Memory B cell (primary cell): ENCODE measurements at regions not wholly inside any gene's neighbourhood (a gene's known extent, or its start where the extent isn't known, plus 50 kb on each side); places are given as distances from the start of the nearest gene placed in this dataset.
"Not testable (repeated sequence)": the region's sequence is repeated elsewhere in the genome, so short reads cannot be mapped to it uniquely, and the experiment has no call there.

Experiments
- ATAC-seq: fragments of 150-1000 bp; cut with Tn5 transposase; 2 replicates; pipeline ENCODE4 v1.10.0; 2021; ENCODE audit warnings: low read depth, mild to moderate bottlenecking, moderate library complexity
- DNase-seq, 2 donors: peaks; one replicate each; pipeline ENCODE4 v3.0.0; 2022; ENCODE audit warnings: low spot score in 2 of 2
- H3K27ac Mint-ChIP-seq: one replicate; pipeline ENCODE4 v1.8.0; 2022; ENCODE audit warnings: mild to moderate bottlenecking, moderate library complexity, mixed read lengths
- H3K27me3 Mint-ChIP-seq: one replicate; pipeline ENCODE4 v1.8.0; 2022; ENCODE audit warnings: mixed read lengths
- H3K36me3 Mint-ChIP-seq: one replicate; pipeline ENCODE4 v1.8.0; 2022; ENCODE audit warnings: mild to moderate bottlenecking, mixed read lengths
- H3K4me1 Mint-ChIP-seq: one replicate; pipeline ENCODE4 v1.8.0; 2022; ENCODE audit warnings: mixed read lengths
- H3K4me3 Mint-ChIP-seq: one replicate; pipeline ENCODE4 v1.8.0; 2022; ENCODE audit warnings: mild to moderate bottlenecking, moderate library complexity, mixed read lengths
- H3K9me3 Mint-ChIP-seq: one replicate; pipeline ENCODE4 v1.8.0; 2022; ENCODE audit warnings: mixed read lengths

GRCh38 chr9:95587021-95587964, 70.5 kb upstream of the PTCH1 start:
- H3K9me3 Mint-ChIP-seq = no peaks in the 10 kb centered on the region
- no peak overlapping the region for H3K27ac Mint-ChIP-seq
- H3K4me1 Mint-ChIP-seq = no peaks in the 10 kb centered on the region
- H3K4me3 Mint-ChIP-seq = no peak overlapping the region
- DNase-seq (no peak), ATAC-seq (no peak)
- no peaks in the 10 kb centered on the region for H3K36me3 Mint-ChIP-seq
- peaks cover 11% of the 10 kb centered on the region for H3K27me3 Mint-ChIP-seq

GRCh38 chr9:95586326-95586725, 69.6 kb upstream of the PTCH1 start:
- no peaks in the 10 kb centered on the region for H3K9me3 Mint-ChIP-seq

GRCh38 chr9:95585824-95586223, 69.1 kb upstream of the PTCH1 start:
- DNase-seq (no peak), ATAC-seq (no peak)
- Mint-ChIP-seq H3K27ac (no peak overlapping the region), H3K27me3 (peaks cover 14% of the 10 kb centered on the region), H3K4me1 (no peaks in the 10 kb centered on the region), H3K4me3 (no peak overlapping the region), H3K36me3 (no peaks in the 10 kb centered on the region), H3K9me3 (no peaks in the 10 kb centered on the region)

More at GRCh38 chr9:95586326-95586725, 69.6 kb upstream of the PTCH1 start:
- H3K27me3 Mint-ChIP-seq = peaks cover 14% of the 10 kb centered on the region
- ATAC-seq = no peak
- DNase-seq = no peak
- no peak overlapping the region for H3K27ac Mint-ChIP-seq
- no peaks in the 10 kb centered on the region for H3K36me3 Mint-ChIP-seq
- H3K4me3 Mint-ChIP-seq = no peak overlapping the region
- H3K4me1 Mint-ChIP-seq = no peaks in the 10 kb centered on the region

GRCh38 chr9:95584176-95584575, 67.4 kb upstream of the PTCH1 start:
- H3K27ac Mint-ChIP-seq = no peak overlapping the region
- ATAC-seq (no peak), DNase-seq (no peak)
- H3K4me3 Mint-ChIP-seq = no peak overlapping the region
- peaks cover 5% of the 10 kb centered on the region for H3K27me3 Mint-ChIP-seq
- H3K9me3 Mint-ChIP-seq = no peaks in the 10 kb centered on the region
- no peaks in the 10 kb centered on the region for H3K36me3 Mint-ChIP-seq
- no peaks in the 10 kb centered on the region for H3K4me1 Mint-ChIP-seq

GRCh38 chr9:95581900-95582299, 65.1 kb upstream of the PTCH1 start:
- Mint-ChIP-seq H3K4me3 (no peak overlapping the region), H3K27me3 (peaks cover 7% of the 10 kb centered on the region), H3K36me3 (no peaks in the 10 kb centered on the region), H3K4me1 (no peaks in the 10 kb centered on the region), H3K27ac (no peak overlapping the region), H3K9me3 (no peaks in the 10 kb centered on the region)
- no peak for DNase-seq
- ATAC-seq = no peak

GRCh38 chr9:95580812-95581761, 64.3 kb upstream of the PTCH1 start:
- H3K27ac Mint-ChIP-seq = no peak overlapping the region
- no peak overlapping the region for H3K4me3 Mint-ChIP-seq
- DNase-seq (no peak), ATAC-seq (no peak)
- no peaks in the 10 kb centered on the region for H3K4me1 Mint-ChIP-seq
- peaks cover 8% of the 10 kb centered on the region for H3K27me3 Mint-ChIP-seq
- no peaks in the 10 kb centered on the region for H3K9me3 Mint-ChIP-seq
- H3K36me3 Mint-ChIP-seq = no peaks in the 10 kb centered on the region

- H3K4me1 Mint-ChIP-seq = peaks cover 3% of the 10 kb centered on the region
- H3K4me3 Mint-ChIP-seq = no peak overlapping the region
- peaks cover 10% of the 10 kb centered on the region for H3K27me3 Mint-ChIP-seq
- H3K36me3 Mint-ChIP-seq = no peaks in the 10 kb centered on the region
- H3K27ac Mint-ChIP-seq = no peak overlapping the region
- peaks cover 1% of the 10 kb centered on the region for H3K9me3 Mint-ChIP-seq
- ATAC-seq = no peak
- DNase-seq = no peak
Measured at GRCh38 chr9:95574866-95575553, 58.2 kb upstream of the PTCH1 start.

GRCh38 chr9:95574176-95574575, 57.4 kb upstream of the PTCH1 start:
- no peak overlapping the region for H3K27ac Mint-ChIP-seq
- DNase-seq (no peak), ATAC-seq (no peak)
- H3K36me3 Mint-ChIP-seq = no peaks in the 10 kb centered on the region
- H3K27me3 Mint-ChIP-seq = peaks cover 10% of the 10 kb centered on the region
- peaks cover 1% of the 10 kb centered on the region for H3K9me3 Mint-ChIP-seq
- H3K4me3 Mint-ChIP-seq = no peak overlapping the region
- H3K4me1 Mint-ChIP-seq = peaks cover 4% of the 10 kb centered on the region

- Mint-ChIP-seq H3K4me3 (no peak overlapping the region), H3K27ac (no peak overlapping the region), H3K4me1 (peaks cover 5% of the 10 kb centered on the region), H3K36me3 (no peaks in the 10 kb centered on the region), H3K27me3 (peaks cover 12% of the 10 kb centered on the region), H3K9me3 (peaks cover 1% of the 10 kb centered on the region)
- no peak for DNase-seq
- ATAC-seq = no peak
Measured at GRCh38 chr9:95573463-95573862, 56.7 kb upstream of the PTCH1 start.

GRCh38 chr9:95572381-95573151, 55.8 kb upstream of the PTCH1 start:
- Mint-ChIP-seq H3K9me3 (peaks cover 1% of the 10 kb centered on the region), H3K27ac (no peak overlapping the region), H3K36me3 (no peaks in the 10 kb centered on the region), H3K4me3 (no peak overlapping the region), H3K4me1 (peaks cover 5% of the 10 kb centered on the region), H3K27me3 (peaks cover 12% of the 10 kb centered on the region)
- DNase-seq = no peak
- ATAC-seq = no peak

- Mint-ChIP-seq H3K4me1 (peaks cover 5% of the 10 kb centered on the region), H3K9me3 (peaks cover 1% of the 10 kb centered on the region), H3K27ac (no peak overlapping the region), H3K4me3 (no peak overlapping the region), H3K27me3 (peaks cover 11% of the 10 kb centered on the region), H3K36me3 (no peaks in the 10 kb centered on the region)
- DNase-seq = no peak
- ATAC-seq = no peak
Measured at GRCh38 chr9:95570646-95571045, 53.9 kb upstream of the PTCH1 start.

GRCh38 chr9:95570150-95570549, 53.4 kb upstream of the PTCH1 start:
- Mint-ChIP-seq H3K27ac (no peak overlapping the region), H3K27me3 (peaks cover 11% of the 10 kb centered on the region), H3K4me1 (peaks cover 5% of the 10 kb centered on the region), H3K4me3 (no peak overlapping the region), H3K9me3 (peaks cover 1% of the 10 kb centered on the region), H3K36me3 (no peaks in the 10 kb centered on the region)
- DNase-seq (no peak), ATAC-seq (no peak)

GRCh38 chr9:95568735-95569134, 52.0 kb upstream of the PTCH1 start:
- not testable (repeated sequence) for H3K27me3 Mint-ChIP-seq, H3K27ac Mint-ChIP-seq, H3K9me3 Mint-ChIP-seq, H3K36me3 Mint-ChIP-seq, H3K4me1 Mint-ChIP-seq, DNase-seq, ATAC-seq, H3K4me3 Mint-ChIP-seq
